ENCODE measurements at regions not wholly inside any gene's neighbourhood (a gene's known extent, or its start where the extent isn't known, plus 50 kb on each side); places are given as distances from the start of the nearest gene placed in this dataset.

DNA sequence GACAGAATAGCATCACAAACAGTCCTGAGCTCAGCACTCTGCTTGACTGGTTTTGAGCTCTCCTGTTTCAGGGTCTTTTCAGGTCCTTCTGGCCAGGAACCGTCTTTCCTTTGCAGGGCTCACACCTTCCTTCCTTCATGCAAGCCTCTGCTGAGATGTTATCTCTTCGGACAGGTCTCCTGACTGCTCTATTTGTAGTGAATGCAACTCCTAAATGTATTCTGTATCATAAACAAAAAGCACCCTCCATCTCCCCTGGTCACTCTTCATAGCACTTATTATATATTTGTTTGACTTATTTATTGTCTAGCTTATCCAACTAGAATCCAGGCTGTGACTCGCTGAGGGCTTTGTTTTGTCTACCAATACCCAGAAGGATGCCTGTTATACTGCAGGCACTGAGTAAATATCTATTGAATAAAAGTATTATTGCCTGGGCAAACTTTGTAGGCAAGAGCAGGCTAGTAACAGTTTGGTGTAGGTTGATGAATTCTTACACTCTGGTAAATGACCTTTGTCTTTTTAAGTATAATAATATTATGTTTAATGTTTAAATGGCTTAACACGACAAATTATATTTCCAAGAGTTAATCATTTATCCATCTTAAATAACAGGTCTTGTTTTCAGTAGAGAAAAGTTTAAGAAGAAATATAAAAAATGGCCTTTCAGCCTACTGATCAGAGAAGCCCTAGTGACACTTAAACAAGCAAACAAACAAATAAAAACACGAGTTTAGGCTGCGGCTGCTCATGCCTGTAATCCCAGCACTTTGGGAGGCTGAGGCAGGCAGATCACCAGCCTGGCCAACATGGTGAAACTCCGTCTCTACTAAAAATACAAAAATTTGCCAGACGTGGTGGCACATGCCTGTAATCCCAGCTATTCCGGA lies 199.7 kb downstream of the BCAS1 start:
- TF ChIP-seq CTCF (IDR thresholded peaks at IDR 0.05) (no peak), POLR2AphosphoS5 (IDR thresholded peaks at IDR 0.05) (no peak)

All from breast epithelium (tissue), 3 donors.